Stimulated activated memory B cell treated with anti-CD40 and anti-IgM and Interleukin-4, amounts not matched to agents 10 μg/mL and 1 μg/mL and 100 μg/mL, for 72 hours (primary cell): ENCODE measurements at regions not wholly inside any gene's neighbourhood (a gene's known extent, or its start where the extent isn't known, plus 50 kb on each side); places are given as distances from the start of the nearest gene placed in this dataset.
"Not testable (repeated sequence)": the region's sequence is repeated elsewhere in the genome, so short reads cannot be mapped to it uniquely, and the experiment has no call there.

ENCODE experiments used
- ATAC-seq: fragments of 150-1000 bp; cut with Tn5 transposase; 2 replicates; pipeline ENCODE4 v1.10.0; 2021
- H3K27ac Mint-ChIP-seq: one replicate; pipeline ENCODE4 v1.8.0; 2022; ENCODE audit warnings: mild to moderate bottlenecking, mixed read lengths
- H3K27me3 Mint-ChIP-seq: one replicate; pipeline ENCODE4 v1.8.0; 2022; ENCODE audit warnings: mixed read lengths
- H3K36me3 Mint-ChIP-seq: one replicate; pipeline ENCODE4 v1.8.0; 2022; ENCODE audit warnings: mixed read lengths
- H3K4me1 Mint-ChIP-seq: one replicate; pipeline ENCODE4 v1.8.0; 2022; ENCODE audit warnings: mixed read lengths
- H3K4me3 Mint-ChIP-seq: one replicate; pipeline ENCODE4 v1.8.0; 2022; ENCODE audit warnings: mild to moderate bottlenecking, moderate library complexity, mixed read lengths
- H3K9me3 Mint-ChIP-seq: one replicate; pipeline ENCODE4 v1.8.0; 2022; ENCODE audit warnings: mixed read lengths

DNA sequence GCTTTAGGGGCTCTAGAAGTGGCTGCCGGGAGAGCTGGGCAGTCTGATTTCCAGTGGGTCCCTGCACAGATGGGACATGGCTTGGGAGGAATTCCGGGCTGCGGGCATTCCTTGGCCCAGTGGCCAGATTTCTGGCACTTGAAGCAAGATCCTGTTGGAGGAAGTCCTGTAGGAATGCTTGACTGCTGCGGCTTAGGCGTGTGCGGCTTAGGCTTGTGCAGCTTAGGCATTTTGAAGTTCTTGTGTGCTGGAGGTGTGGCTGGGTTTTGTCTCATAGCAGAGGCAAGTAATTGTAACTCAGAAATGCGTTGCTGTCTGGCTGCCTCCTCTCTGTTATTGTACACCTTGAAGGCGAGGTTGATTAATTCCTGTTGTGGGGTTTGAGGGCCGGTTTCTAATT, 171.5 kb downstream of the UNC5CL start:
- not testable (repeated sequence) for H3K27me3 Mint-ChIP-seq, H3K36me3 Mint-ChIP-seq, H3K9me3 Mint-ChIP-seq, H3K4me1 Mint-ChIP-seq, H3K27ac Mint-ChIP-seq, H3K4me3 Mint-ChIP-seq, ATAC-seq

DNA sequence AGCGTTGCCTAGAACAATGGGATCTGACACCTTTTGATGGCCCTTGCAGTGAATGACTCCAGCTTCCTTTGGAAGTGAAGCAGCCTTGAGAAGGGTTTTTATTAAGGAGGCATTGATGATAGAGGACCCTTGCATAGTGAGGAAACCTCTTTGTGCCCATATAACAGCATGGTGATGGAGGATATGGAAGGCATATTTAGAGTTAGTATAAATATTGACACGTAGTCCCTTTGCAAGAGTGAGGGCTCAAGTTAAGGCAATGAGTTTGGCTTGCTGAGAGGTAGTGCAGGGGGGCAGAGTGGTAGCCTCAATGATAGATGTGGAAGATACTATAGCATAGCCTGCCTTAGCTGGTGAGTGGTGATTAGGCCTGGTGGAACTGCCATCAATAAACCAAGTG, 173.8 kb downstream of the UNC5CL start:
- not testable (repeated sequence) for H3K4me1 Mint-ChIP-seq, H3K27ac Mint-ChIP-seq, H3K27me3 Mint-ChIP-seq, ATAC-seq, H3K9me3 Mint-ChIP-seq, H3K36me3 Mint-ChIP-seq, H3K4me3 Mint-ChIP-seq

DNA sequence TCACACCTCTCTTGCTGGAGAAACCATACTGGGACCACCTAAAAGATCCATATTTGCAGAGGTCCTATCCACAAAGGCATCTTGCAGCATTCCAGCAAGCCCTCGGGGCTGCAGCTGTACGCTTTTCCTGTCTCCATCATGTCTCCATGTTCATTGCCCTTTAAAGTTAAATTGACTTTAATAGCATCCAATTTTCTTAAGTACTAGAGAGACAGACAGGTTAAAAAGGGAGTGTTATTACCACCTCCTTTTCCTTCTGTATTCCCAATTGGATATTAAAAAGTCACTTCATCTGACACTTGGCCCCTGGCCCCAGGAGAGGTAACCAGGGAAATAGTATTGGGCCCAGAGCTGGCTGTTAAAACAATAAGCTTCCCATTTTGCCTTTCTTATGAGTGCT, 178.6 kb downstream of the UNC5CL start:
- Mint-ChIP-seq H3K9me3 (no peaks in the 10 kb centered on the region), H3K27ac (no peak overlapping the region), H3K27me3 (peaks cover 3% of the 10 kb centered on the region), H3K4me1 (peaks cover 7% of the 10 kb centered on the region), H3K4me3 (no peak overlapping the region), H3K36me3 (no peaks in the 10 kb centered on the region)
- no peak for ATAC-seq

DNA sequence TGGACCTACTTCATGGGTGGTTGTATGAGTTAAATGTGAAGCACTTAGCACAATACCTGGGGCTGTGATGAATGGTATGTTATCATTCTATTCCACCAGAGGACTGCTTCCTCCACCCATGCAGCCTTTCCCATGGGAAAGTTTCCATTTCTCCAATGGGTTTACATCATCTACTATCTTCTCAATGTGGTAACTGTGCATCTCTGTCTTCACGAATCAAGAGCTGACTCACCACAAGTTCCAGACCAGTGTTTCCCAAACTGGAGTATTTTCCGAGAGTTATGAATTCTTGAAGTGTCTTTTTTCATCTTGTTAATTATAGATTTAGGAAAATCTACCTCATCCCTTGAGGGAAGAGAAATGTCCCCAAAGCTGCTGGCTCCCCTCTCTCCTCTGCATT, 182.8 kb downstream of the UNC5CL start:
- Mint-ChIP-seq H3K36me3 (no peaks in the 10 kb centered on the region), H3K27me3 (peaks cover 10% of the 10 kb centered on the region), H3K27ac (no peak overlapping the region), H3K4me3 (no peak overlapping the region), H3K9me3 (no peaks in the 10 kb centered on the region), H3K4me1 (peaks cover 7% of the 10 kb centered on the region)
- ATAC-seq, result no peak

DNA sequence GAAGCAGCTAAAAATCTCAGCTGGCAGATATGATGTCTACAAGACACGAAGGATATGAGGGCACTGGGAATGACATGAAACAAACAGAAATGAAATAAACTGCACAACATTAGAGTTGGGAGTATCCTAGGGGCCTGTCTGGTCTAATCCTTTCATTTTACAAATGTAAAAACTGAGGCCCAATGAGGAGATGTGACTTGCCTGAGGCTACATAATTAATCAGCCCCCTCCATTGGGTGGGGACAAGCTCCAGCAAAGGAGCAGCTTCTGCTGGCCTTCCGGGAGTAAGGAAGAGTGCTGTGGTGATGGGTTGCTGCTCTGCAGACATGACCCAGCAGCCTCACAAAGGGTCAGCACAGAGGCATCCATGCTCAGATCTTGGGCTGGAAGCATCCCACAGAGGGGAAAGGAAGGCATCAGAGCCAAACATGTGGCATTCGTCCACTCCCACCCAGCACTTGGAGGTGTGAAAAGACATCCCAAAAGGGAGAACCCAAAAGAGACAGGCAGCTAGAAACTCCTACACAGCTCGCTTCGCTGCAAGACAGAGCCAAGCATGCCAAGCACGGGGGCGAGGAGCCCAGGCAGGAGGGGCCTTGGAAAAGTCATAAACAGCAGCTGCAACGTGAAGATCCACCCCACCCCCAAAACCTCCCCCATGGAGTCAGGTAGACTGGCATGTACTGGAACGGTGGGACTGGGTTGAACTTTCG, 183.7 kb downstream of the UNC5CL start:
- Mint-ChIP-seq H3K36me3 (no peaks in the 10 kb centered on the region), H3K27me3 (peaks cover 10% of the 10 kb centered on the region), H3K9me3 (no peaks in the 10 kb centered on the region), H3K4me1 (peaks cover 7% of the 10 kb centered on the region), H3K27ac (no peak overlapping the region), H3K4me3 (no peak overlapping the region)
- no peak for ATAC-seq

DNA sequence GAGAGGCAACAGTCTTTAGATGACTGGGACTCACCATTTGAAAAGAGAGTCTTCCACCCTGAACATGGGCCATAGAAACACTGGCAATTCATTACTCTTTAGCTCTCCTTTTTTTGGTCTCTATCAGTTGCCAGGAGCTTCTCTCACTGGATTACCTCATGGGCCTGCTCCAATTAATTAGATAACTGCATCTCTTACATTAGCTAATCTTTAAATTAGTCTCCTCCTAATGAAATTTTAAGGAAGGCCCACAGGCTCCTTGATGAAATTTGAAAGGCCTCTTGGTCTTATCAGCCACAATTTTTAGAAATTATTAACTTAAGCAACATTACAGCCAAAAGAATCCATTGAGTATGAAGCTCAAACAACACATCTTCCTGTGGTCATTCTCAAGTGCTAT, 184.4 kb downstream of the UNC5CL start:
- Mint-ChIP-seq H3K4me3 (no peak overlapping the region), H3K27me3 (peaks cover 10% of the 10 kb centered on the region), H3K4me1 (peaks cover 5% of the 10 kb centered on the region), H3K36me3 (no peaks in the 10 kb centered on the region), H3K9me3 (no peaks in the 10 kb centered on the region), H3K27ac (no peak overlapping the region)
- ATAC-seq, result no peak

DNA sequence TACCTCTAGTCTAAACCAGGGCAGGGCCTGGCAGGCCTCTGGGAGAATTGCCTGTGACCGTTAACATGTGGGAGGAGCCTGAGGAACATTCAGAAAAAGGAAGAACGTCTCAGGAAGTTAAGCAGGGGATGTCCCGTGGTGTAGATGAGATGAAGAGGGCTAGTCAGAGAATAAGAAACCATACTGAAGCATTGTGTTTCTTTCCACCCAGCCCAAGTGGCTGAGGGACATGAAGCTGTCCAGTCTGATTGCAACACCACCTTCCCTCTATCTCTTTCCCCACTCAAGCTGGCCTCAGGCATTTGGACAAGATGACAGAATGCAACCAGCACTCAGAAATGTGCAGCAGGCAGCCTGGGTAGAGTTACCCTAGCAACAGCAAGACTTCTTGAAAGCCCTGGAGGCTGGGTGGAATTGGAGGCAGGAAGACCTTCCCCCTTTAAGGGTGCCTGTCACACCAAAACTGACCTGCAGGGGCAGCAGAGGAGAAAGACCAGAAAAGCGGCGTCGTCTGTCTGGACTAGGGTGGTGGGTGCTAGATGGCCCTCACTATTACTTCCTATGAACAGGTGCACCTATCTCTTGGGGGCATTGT, 186.1 kb downstream of the UNC5CL start:
- H3K27me3 Mint-ChIP-seq, result peaks cover 13% of the 10 kb centered on the region
- H3K36me3 Mint-ChIP-seq, result no peaks in the 10 kb centered on the region
- no peak for ATAC-seq
- H3K4me1 Mint-ChIP-seq, result no peaks in the 10 kb centered on the region
- no peaks in the 10 kb centered on the region for H3K9me3 Mint-ChIP-seq
- no peak overlapping the region for H3K27ac Mint-ChIP-seq
- H3K4me3 Mint-ChIP-seq, result no peak overlapping the region

DNA sequence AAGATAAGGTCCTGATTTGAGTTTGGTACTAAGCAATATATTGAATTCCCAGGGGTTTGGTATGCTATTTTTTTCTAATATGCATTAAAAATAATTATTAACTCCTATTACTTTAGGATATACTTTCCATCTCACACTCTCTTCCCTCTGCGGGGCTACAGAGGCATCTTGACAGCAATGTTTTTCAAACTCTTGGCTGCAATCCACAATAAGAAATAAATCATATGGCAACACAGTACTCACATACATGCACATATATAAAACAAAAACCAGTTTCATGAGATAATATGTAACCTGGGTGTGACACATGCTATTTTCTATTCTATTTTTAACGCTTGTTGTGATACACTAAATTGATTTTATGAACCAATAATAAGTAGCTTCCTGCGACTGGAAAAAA, 189.5 kb downstream of the UNC5CL start:
- no peak for ATAC-seq
- H3K36me3 Mint-ChIP-seq, result no peaks in the 10 kb centered on the region
- H3K27ac Mint-ChIP-seq, result no peak overlapping the region
- H3K4me1 Mint-ChIP-seq, result no peaks in the 10 kb centered on the region
- peaks cover 20% of the 10 kb centered on the region for H3K27me3 Mint-ChIP-seq
- H3K9me3 Mint-ChIP-seq, result no peaks in the 10 kb centered on the region
- H3K4me3 Mint-ChIP-seq, result no peak overlapping the region

DNA sequence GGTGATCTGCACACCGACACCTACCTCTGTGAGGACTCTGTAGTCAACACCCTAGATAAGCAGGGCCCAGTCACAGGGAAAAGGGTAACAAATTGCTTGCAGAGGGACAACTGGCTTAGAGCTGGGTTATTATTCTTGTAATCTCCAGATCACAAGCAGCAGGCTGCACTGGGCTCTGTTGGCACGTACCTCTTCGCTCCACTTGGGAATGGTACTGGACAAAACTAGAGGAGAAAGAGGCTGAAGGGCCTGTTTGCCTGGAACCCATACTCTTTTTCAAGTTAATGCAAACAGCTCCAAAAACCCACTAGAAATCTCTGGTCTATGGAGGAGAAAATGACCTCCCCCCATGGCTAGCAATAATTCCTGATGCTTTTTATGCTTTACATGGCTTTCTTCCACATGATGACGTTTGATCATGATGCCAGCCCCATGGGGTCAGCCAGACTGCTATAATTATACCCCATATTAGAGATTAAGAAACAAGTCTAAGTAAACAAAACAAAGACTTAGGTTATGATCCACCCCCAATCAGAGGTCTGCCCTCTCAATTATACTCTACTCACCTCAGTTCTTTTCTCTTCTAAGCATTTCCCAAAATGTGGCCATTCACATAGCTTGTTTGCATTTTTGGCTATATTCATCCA, 190.0 kb downstream of the UNC5CL start:
- Mint-ChIP-seq H3K27ac (no peak overlapping the region), H3K9me3 (no peaks in the 10 kb centered on the region), H3K4me3 (no peak overlapping the region), H3K4me1 (no peaks in the 10 kb centered on the region), H3K36me3 (no peaks in the 10 kb centered on the region), H3K27me3 (peaks cover 26% of the 10 kb centered on the region)
- no peak for ATAC-seq

DNA sequence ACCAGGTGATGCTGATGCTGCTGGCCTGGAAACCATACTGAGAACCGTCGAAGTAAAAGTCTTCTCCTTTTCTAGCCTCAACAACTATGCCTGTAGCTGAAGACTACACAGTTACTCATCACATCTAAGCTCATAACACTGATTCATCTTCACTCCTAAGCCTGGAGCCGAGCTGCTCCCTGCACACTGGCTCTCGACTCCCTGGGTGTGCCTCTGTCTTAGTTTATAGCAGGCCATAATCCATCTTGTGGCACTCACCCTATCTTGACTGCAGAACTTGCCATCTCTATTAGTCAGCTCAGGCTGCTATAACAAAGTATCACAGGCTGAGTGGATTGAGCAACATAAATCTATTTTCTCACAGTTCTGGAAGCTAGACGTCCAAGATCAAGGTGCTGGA, 191.0 kb downstream of the UNC5CL start:
- Mint-ChIP-seq H3K36me3 (no peaks in the 10 kb centered on the region), H3K4me1 (no peaks in the 10 kb centered on the region), H3K9me3 (no peaks in the 10 kb centered on the region), H3K4me3 (no peak overlapping the region), H3K27me3 (peaks cover 35% of the 10 kb centered on the region), H3K27ac (no peak overlapping the region)
- ATAC-seq, result no peak

DNA sequence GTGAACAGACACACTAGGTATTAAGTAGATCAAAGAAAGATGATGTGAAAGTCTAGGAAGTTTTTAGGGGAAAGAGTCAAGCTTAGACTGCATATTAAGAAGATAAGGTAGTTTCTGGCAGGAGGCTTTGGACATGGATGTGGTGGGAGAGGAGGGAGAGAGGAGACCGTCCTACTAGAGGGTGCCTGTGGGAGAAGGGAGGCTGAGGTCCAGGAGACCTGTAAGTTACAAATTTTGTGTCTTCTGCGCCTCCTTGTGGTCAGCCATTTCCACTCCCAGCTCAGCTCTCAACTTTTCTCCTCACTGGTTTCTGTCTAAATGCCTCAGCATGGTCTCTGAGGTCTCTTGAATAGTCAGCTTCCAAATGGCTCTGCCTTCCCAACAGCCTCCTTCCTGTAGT, 193.5 kb downstream of the UNC5CL start:
- no peaks in the 10 kb centered on the region for H3K36me3 Mint-ChIP-seq
- H3K9me3 Mint-ChIP-seq, result no peaks in the 10 kb centered on the region
- no peak for ATAC-seq
- H3K27ac Mint-ChIP-seq, result no peak overlapping the region
- no peak overlapping the region for H3K4me3 Mint-ChIP-seq
- H3K27me3 Mint-ChIP-seq, result peaks cover 46% of the 10 kb centered on the region
- no peaks in the 10 kb centered on the region for H3K4me1 Mint-ChIP-seq

DNA sequence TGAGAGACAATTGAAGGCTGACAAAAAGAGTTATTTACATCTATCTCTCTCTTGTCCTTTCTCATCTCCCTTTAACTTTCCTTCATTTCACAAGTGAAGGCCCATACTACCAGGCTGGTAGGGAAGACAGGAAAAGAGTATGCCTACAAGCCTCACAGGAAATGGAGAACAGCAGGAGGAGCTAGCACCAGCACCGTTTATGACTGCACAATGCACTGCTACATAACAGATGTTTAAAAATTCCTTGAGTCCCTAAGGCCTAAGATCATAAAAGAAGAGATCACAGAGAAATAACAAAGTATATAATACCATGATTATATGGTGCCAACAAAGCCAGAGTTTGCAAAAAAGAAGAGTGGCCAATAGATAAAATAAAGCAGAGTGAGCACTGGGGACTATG, 194.8 kb downstream of the UNC5CL start:
- Mint-ChIP-seq H3K4me3 (no peak overlapping the region), H3K9me3 (no peaks in the 10 kb centered on the region), H3K27me3 (peaks cover 46% of the 10 kb centered on the region), H3K27ac (no peak overlapping the region), H3K4me1 (no peaks in the 10 kb centered on the region), H3K36me3 (no peaks in the 10 kb centered on the region)
- no peak for ATAC-seq

DNA sequence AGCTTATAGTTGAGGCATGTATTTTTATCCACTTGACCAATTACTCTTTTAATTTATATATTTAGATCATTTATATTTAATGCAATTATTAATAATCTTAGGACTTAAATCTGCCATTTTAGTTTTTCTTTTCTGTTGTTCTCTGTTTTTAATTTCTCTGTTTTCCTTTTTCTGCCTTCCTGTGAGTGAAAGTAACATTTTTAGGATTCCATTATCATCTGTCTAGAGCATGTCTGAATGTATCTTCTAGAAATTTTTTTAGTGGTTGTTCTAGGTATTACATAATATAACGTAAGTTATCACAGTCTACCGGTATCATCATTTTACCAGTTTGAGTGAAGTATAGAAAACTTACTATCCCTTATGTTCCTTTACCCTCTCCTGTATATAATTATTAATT, 197.3 kb downstream of the UNC5CL start:
- Mint-ChIP-seq H3K9me3 (no peaks in the 10 kb centered on the region), H3K4me3 (no peak overlapping the region), H3K27ac (no peak overlapping the region), H3K36me3 (no peaks in the 10 kb centered on the region), H3K27me3 (peaks cover 40% of the 10 kb centered on the region), H3K4me1 (no peaks in the 10 kb centered on the region)
- no peak for ATAC-seq

DNA sequence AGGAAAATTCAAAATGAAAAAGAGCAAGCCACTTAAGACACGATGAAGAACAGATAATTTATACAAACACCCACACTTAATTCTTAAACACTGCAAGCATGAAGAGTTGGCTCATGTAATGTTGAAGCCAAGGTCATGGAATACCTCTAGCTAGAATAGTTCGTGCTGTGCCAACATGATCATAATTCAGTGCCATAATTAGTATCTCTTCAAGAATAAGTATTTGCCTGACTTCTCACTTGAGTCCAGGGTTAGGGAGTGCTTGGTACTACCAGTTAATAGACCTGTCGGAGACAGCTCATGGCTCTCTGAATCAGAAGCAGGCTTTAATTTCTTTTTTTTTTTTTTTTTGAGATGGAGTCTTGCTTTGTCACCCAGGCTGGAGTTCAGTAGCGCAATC, 206.3 kb downstream of the UNC5CL start:
- Mint-ChIP-seq H3K27ac (no peak overlapping the region), H3K27me3 (peaks cover 9% of the 10 kb centered on the region), H3K36me3 (no peaks in the 10 kb centered on the region), H3K4me3 (no peak overlapping the region), H3K4me1 (no peaks in the 10 kb centered on the region), H3K9me3 (no peaks in the 10 kb centered on the region)
- no peak for ATAC-seq

DNA sequence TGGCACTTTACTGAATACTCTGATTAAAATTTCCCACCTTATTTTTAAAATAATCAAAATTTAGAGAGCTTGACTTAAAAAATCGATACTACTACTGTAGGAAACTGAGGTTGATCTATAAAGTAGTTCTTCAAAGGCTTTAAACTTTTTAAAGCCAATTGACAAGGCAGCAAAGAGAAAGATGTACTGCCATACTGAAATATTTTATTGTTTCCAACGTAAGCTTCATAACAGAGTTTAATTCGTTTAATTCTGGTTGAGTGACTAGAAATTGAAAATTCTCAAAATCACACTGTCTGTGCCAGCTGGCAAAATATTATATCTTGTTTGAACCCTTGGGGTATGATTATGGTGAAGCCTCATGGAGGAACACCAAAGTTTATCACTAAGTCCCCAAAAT, 207.6 kb downstream of the UNC5CL start:
- ATAC-seq, result no peak
- Mint-ChIP-seq H3K9me3 (no peaks in the 10 kb centered on the region), H3K36me3 (no peaks in the 10 kb centered on the region), H3K4me3 (no peak overlapping the region), H3K4me1 (no peaks in the 10 kb centered on the region), H3K27ac (no peak overlapping the region), H3K27me3 (peaks cover 16% of the 10 kb centered on the region)

DNA sequence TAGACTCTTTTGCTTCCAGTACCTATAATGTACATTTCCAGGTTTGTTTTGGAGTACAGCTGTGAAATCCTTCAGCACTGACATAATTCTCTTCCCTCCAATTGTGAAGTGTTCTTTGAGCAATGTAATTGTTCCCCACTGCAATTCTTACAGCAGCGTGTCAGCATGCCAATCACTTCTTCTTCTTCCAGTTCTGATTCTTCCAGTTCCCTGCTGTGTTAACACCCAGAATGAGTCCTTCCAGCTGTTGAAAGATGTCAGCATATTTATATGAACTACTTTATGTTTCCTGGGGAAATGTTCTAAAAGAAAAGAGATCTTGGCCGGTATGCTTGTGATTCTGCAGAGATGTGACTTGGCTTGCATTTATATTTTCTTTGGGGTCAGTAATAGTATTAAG, 213.9 kb downstream of the UNC5CL start:
- Mint-ChIP-seq H3K27me3 (peaks cover 13% of the 10 kb centered on the region), H3K4me1 (no peaks in the 10 kb centered on the region), H3K36me3 (no peaks in the 10 kb centered on the region), H3K9me3 (peaks cover 2% of the 10 kb centered on the region), H3K27ac (no peak overlapping the region), H3K4me3 (no peak overlapping the region)
- ATAC-seq, result no peak
